Mesothelial cell of epicardium (in vitro differentiated cells): ENCODE measurements at regions not wholly inside any gene's neighbourhood (a gene's known extent, or its start where the extent isn't known, plus 50 kb on each side); places are given as distances from the start of the nearest gene placed in this dataset.
"Not testable (repeated sequence)": the region's sequence is repeated elsewhere in the genome, so short reads cannot be mapped to it uniquely, and the experiment has no call there.

Experiments used
- DNase-seq, 2 experiments: peaks; one replicate each; pipeline ENCODE4 v3.0.0; 2021; ENCODE audit warnings: low spot score in 2 of 2; ENCODE audit not compliant: unreplicated experiment in 2 of 2
- H3K27ac Mint-ChIP-seq: 2 replicates; pipeline ENCODE4 v1.8.0; 2021; ENCODE audit warnings: mixed read lengths
- H3K27me3 Mint-ChIP-seq: 2 replicates; pipeline ENCODE4 v1.8.0; 2021; ENCODE audit warnings: low read depth, mixed read lengths
- H3K36me3 Mint-ChIP-seq: 2 replicates; pipeline ENCODE4 v1.8.0; 2021; ENCODE audit warnings: mixed read lengths
- H3K4me1 Mint-ChIP-seq: 2 replicates; pipeline ENCODE4 v1.8.0; 2021; ENCODE audit warnings: mixed read lengths
- H3K4me3 Mint-ChIP-seq: 2 replicates; pipeline ENCODE4 v1.8.0; 2021; ENCODE audit warnings: mild to moderate bottlenecking, moderate library complexity, mixed read lengths
- H3K9me3 Mint-ChIP-seq: 2 replicates; pipeline ENCODE4 v1.8.0; 2021; ENCODE audit warnings: mixed read lengths
- TF ChIP-seq, protein P1 (sequence below): fragments of 200-600 bp; sonication (generic); IDR thresholded peaks from one replicate; pipeline ENCODE4 v1.5.0; 2021; ENCODE audit warnings: antibody characterized with exemption; ENCODE audit not compliant: unreplicated experiment

DNA sequence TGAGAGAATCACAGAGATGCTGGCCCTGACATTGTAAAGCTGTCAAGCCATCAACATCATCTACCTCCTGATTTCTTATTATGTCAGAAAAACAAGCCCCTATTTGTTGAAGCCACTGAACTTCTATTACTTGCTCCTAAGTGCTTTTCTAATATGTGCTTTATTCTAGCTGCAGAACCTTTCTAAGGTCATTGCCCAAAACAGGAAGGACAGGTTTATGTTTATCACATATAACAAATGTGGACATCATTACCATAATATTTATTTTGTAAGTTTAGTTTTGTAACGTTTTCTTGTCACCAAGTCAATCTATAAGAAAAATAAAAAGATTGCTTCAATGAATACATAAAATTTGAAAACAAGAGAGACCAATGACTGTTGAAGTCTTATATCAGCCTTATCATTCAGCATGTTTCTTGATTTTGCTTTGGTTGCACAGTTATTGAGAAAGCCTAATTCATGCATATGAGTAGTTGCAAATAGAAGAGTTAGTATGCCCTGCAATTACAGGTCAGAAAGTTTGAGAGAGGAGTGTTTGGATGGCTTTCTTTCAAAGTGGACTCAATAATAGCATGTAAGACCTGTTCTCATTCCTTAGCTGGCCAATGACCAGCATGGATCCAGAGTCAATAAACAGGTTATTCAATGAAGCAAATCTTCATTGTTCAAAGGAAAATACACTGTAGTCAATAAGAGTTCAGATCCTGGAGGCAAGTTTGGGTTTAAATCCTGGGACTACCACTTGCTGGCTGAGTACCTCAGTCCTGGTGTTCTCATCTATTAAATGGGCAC, 84.1 kb downstream of the MAB21L3 start:
- no peak overlapping the region for H3K27ac Mint-ChIP-seq
- no peak for DNase-seq
- H3K27me3 Mint-ChIP-seq = peaks cover 13% of the 10 kb centered on the region

GRCh38 chr1:116200343-116200742, 89.1 kb downstream of the MAB21L3 start:
- H3K36me3 Mint-ChIP-seq, H3K27ac Mint-ChIP-seq, H3K4me3 Mint-ChIP-seq, DNase-seq, H3K4me1 Mint-ChIP-seq: not testable (repeated sequence)
- Mint-ChIP-seq H3K9me3 (peaks cover 10% of the 10 kb centered on the region), H3K27me3 (peaks cover 11% of the 10 kb centered on the region)

More for the DNA sequence above, 84.1 kb downstream of the MAB21L3 start:
- TF ChIP-seq, protein P1, sequence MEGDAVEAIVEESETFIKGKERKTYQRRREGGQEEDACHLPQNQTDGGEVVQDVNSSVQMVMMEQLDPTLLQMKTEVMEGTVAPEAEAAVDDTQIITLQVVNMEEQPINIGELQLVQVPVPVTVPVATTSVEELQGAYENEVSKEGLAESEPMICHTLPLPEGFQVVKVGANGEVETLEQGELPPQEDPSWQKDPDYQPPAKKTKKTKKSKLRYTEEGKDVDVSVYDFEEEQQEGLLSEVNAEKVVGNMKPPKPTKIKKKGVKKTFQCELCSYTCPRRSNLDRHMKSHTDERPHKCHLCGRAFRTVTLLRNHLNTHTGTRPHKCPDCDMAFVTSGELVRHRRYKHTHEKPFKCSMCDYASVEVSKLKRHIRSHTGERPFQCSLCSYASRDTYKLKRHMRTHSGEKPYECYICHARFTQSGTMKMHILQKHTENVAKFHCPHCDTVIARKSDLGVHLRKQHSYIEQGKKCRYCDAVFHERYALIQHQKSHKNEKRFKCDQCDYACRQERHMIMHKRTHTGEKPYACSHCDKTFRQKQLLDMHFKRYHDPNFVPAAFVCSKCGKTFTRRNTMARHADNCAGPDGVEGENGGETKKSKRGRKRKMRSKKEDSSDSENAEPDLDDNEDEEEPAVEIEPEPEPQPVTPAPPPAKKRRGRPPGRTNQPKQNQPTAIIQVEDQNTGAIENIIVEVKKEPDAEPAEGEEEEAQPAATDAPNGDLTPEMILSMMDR = no peak
- Mint-ChIP-seq H3K9me3 (peaks cover 14% of the 10 kb centered on the region), H3K4me1 (no peaks in the 10 kb centered on the region), H3K4me3 (no peak overlapping the region), H3K36me3 (no peaks in the 10 kb centered on the region)

- TF ChIP-seq, protein P1 = no peak
- H3K27ac Mint-ChIP-seq = no peak overlapping the region
- no peak overlapping the region for H3K4me3 Mint-ChIP-seq
- H3K27me3 Mint-ChIP-seq = peaks cover 9% of the 10 kb centered on the region
- peaks cover 10% of the 10 kb centered on the region for H3K9me3 Mint-ChIP-seq
- DNase-seq = no peak
- H3K36me3 Mint-ChIP-seq = no peaks in the 10 kb centered on the region
- H3K4me1 Mint-ChIP-seq = peaks cover 3% of the 10 kb centered on the region
Observed at GRCh38 chr1:116201911-116202310, 90.7 kb downstream of the MAB21L3 start.

GRCh38 chr1:116203181-116203723, 92.1 kb downstream of the MAB21L3 start:
- TF ChIP-seq, protein P1 = no peak
- H3K4me3 Mint-ChIP-seq = no peak overlapping the region
- no peak for DNase-seq
- H3K27me3 Mint-ChIP-seq = peaks cover 9% of the 10 kb centered on the region
- H3K4me1 Mint-ChIP-seq = peaks cover 3% of the 10 kb centered on the region
- H3K27ac Mint-ChIP-seq = no peak overlapping the region
- H3K36me3 Mint-ChIP-seq = no peaks in the 10 kb centered on the region
- H3K9me3 Mint-ChIP-seq = peaks cover 10% of the 10 kb centered on the region

GRCh38 chr1:116203920-116204319, 92.7 kb downstream of the MAB21L3 start:
- peaks cover 9% of the 10 kb centered on the region for H3K27me3 Mint-ChIP-seq
- no peak overlapping the region for H3K4me3 Mint-ChIP-seq

More at GRCh38 chr1:116203920-116204319, 92.7 kb downstream of the MAB21L3 start:
- Mint-ChIP-seq H3K36me3 (no peaks in the 10 kb centered on the region), H3K9me3 (peaks cover 10% of the 10 kb centered on the region), H3K27ac (no peak overlapping the region), H3K4me1 (peaks cover 3% of the 10 kb centered on the region)
- no peak for DNase-seq
- TF ChIP-seq, protein P1 = no peak
